ENCODE measurements at regions not wholly inside any gene's neighbourhood (a gene's known extent, or its start where the extent isn't known, plus 50 kb on each side); places are given as distances from the start of the nearest gene placed in this dataset.
"Not testable (repeated sequence)": the region's sequence is repeated elsewhere in the genome, so short reads cannot be mapped to it uniquely, and the experiment has no call there.

GRCh38 chr16:60481591-60481990, 1554.6 kb downstream of the CDH8 start:
- no peak for DNase-seq

GRCh38 chr16:60478810-60479209, 1557.4 kb downstream of the CDH8 start:
- DNase-seq, result no peak

GRCh38 chr16:60463986-60464385, 1572.3 kb downstream of the CDH8 start:
- DNase-seq, result no peak

- DNase-seq, result no peak
Observed at GRCh38 chr16:60459463-60459862, 1576.8 kb downstream of the CDH8 start.

- DNase-seq, result no peak
Observed at GRCh38 chr16:60458255-60458654, 1578.0 kb downstream of the CDH8 start.

- DNase-seq, result no peak
Observed at GRCh38 chr16:60452646-60453045, 1583.6 kb downstream of the CDH8 start.

- no peak for DNase-seq
Observed at GRCh38 chr16:60438894-60439293, 1597.3 kb downstream of the CDH8 start.

GRCh38 chr16:60432472-60432871, 1603.8 kb downstream of the CDH8 start:
- DNase-seq, result no peak

- DNase-seq, result no peak
Observed at GRCh38 chr16:60419859-60420258, 1616.4 kb downstream of the CDH8 start.

GRCh38 chr16:60414613-60415012, 1621.6 kb downstream of the CDH8 start:
- DNase-seq, result no peak

- DNase-seq, result no peak
Observed at GRCh38 chr16:60413969-60414368, 1622.3 kb downstream of the CDH8 start.

GRCh38 chr16:60407606-60408005, 1628.6 kb downstream of the CDH8 start:
- DNase-seq, result no peak

GRCh38 chr16:60407034-60407433, 1629.2 kb downstream of the CDH8 start:
- no peak for DNase-seq

- no peak for DNase-seq
Observed at GRCh38 chr16:60405286-60405685, 1631.0 kb downstream of the CDH8 start.

- DNase-seq, result no peak
Observed at GRCh38 chr16:60404401-60404800, 1631.8 kb downstream of the CDH8 start.

- DNase-seq, result not testable (repeated sequence)
Observed at GRCh38 chr16:60402941-60403340, 1633.3 kb downstream of the CDH8 start.

- DNase-seq, result no peak
Observed at GRCh38 chr16:60392380-60392779, 1643.9 kb downstream of the CDH8 start.

GRCh38 chr16:60371591-60371990, 1637.5 kb upstream of the GOT2 start:
- DNase-seq, result no peak

GRCh38 chr16:60367739-60368138, 1633.6 kb upstream of the GOT2 start:
- DNase-seq, result no peak

GRCh38 chr16:60363566-60363965, 1629.5 kb upstream of the GOT2 start:
- DNase-seq, result no peak

GRCh38 chr16:60359866-60360265, 1625.8 kb upstream of the GOT2 start:
- DNase-seq, result not testable (repeated sequence)

- DNase-seq, result not testable (repeated sequence)
Observed at GRCh38 chr16:60359412-60359811, 1625.3 kb upstream of the GOT2 start.

- not testable (repeated sequence) for DNase-seq
Observed at GRCh38 chr16:60357876-60358522, 1623.9 kb upstream of the GOT2 start.

GRCh38 chr16:60346256-60346655, 1612.1 kb upstream of the GOT2 start:
- no peak for DNase-seq

GRCh38 chr16:60337671-60338070, 1603.6 kb upstream of the GOT2 start:
- no peak for DNase-seq

Data from CD4-positive, alpha-beta T cell treated with Interleukin-10 for 1 hour (primary cell).